Astrocyte of the spinal cord (primary cell): ENCODE measurements at regions not wholly inside any gene's neighbourhood (a gene's known extent, or its start where the extent isn't known, plus 50 kb on each side); places are given as distances from the start of the nearest gene placed in this dataset.

Source experiments
- DNase-seq: peaks from one replicate; pipeline ENCODE4 v3.0.0; 2011; ENCODE audit warnings: low read depth, low spot score
- H3K4me3 ChIP-seq: 2 replicates; pipeline ENCODE4 v1.5.1; 2011; ENCODE audit warnings: low read depth, mild to moderate bottlenecking, low read length, moderate library complexity
- CTCF ChIP-seq: IDR thresholded peaks from 2 replicates; pipeline ENCODE4 v1.5.1; 2012; ENCODE audit warnings: low read depth, mild to moderate bottlenecking, low read length, inconsistent platforms
- in situ Hi-C: cut with HindIII; loops from 2 replicates; pipeline ENCODE4 v1.10.0; 2017; ENCODE audit warnings: low sequenced_read_pairs

DNA sequence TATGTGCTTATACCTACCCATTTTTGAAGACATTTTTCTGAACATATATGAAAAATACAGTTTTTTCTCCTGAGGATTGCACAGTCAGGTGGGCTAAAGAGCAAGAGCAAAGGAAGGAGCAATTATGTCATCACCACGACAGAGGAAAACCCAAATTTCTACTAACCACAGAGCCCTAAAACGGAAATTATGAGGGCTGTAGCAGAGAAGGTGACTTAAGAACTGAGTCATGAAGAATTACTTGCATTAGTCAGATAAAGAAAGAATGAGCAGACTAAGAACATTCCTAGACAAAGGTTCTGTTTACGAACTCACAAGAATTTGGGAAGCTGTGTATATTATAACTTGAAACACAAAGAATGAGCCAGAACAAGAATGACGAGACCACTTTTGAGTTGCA is 974.4 kb downstream of the NXPH1 start:
- DNase-seq, result peak; percentile 75
- no peak overlapping the region for H3K4me3 ChIP-seq
- no peak for TF ChIP-seq CTCF
- in situ Hi-C loops, result no loop called here

DNA sequence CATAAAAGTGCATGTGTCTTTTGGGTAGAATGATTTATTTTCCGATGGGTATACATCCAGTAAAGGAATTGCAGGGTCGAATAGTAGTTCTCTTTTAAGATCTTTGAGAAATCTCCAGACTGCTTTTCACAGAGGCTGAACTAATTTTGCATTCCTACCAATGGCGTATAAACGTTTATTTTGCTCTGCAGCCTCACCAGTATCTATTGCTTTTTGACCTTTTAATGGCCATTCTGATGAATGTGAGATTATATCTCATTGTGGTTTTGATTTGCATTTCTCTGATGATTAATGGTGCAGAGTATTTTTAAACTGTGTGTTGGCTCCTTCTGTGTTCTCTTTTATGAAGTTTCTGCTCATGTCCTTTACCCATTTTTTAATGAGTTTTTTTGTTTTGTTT is 1020.1 kb downstream of the NXPH1 start:
- no peak overlapping the region for H3K4me3 ChIP-seq
- no peak for TF ChIP-seq CTCF
- in situ Hi-C loops, result no loop called here
- no peak for DNase-seq

DNA sequence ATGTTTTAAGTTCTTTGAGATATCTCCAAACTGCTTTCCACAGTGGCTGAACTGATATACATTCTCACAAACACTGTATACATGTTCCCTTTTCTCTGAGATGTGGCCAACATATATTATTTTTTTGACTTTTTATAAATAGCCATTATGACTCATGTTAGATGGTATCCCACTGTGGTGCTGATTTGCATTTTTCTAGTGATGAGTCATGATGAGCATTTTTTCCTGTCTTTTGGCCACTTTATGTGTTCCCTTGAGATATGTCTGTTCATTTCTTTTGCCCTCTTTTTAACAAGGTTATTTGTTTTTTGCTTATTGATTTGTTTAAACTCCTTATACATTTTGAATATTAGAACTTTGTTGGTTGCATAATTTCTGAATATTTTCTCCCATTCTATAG is 1055.1 kb downstream of the NXPH1 start:
- DNase-seq, result peak; percentile 90
- no peak for TF ChIP-seq CTCF
- H3K4me3 ChIP-seq, result no peak overlapping the region
- in situ Hi-C loops, result no loop called here

DNA sequence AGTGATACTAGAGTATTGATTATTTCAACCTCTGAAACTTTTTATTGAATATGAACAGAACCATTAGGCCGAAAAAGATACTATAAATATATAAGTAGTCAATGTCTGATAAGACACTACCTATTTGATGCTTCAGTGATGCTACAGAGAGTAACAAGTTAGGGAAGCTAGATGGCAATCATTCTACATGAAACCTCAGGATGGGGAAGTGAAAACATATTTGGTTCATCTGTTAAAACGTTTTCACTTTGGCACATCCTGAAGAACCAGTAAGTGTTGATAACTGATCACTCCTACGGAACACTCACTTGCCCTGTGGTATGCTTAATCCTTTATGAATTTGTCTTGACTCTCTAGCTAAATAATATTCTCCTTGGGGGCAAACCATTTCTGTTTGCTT is 1064.9 kb downstream of the NXPH1 start:
- H3K4me3 ChIP-seq, result no peak overlapping the region
- in situ Hi-C loops, result no loop called here
- no peak for DNase-seq
- no peak for TF ChIP-seq CTCF

DNA sequence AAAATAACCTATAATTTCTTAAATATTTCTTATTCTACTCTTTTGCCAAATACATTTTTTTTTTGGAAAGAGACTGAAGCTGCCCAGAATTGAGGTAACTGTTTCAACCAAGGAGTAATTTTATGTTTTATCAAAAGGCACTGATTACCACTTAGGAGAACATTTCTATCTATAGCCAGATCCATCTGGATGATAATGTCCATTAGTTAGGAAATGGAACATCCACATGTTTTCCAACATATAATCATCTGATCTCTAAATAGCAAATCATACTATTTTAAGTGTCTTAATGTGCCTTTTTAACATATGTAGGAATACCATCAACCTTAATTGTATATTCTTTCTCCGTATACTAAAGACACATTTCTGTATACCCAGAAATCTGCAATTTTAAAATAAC is 1068.9 kb downstream of the NXPH1 start:
- in situ Hi-C loops, result no loop called here
- H3K4me3 ChIP-seq, result no peak overlapping the region
- no peak for TF ChIP-seq CTCF
- no peak for DNase-seq

DNA sequence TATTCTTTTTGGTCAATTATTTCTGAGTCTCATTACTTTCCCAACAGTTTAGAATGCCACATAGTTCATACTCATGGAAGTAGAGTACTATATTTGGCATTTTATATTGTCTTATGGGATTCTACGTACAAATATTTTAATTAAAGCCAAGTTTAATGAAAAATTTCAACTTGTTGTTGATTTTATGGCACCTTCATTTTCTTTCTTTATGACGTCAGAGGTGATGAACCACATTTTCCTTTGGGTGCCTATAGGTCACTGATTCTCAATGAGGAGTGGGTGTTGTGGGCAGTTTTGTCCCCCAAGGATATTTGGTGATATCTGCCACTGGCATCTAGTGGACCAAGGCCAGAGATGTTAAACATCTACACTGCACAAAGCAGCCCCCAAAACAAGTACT is 1071.3 kb downstream of the NXPH1 start:
- no peak overlapping the region for H3K4me3 ChIP-seq
- no peak for DNase-seq
- TF ChIP-seq CTCF, result no peak
- in situ Hi-C loops, result no loop called here

DNA sequence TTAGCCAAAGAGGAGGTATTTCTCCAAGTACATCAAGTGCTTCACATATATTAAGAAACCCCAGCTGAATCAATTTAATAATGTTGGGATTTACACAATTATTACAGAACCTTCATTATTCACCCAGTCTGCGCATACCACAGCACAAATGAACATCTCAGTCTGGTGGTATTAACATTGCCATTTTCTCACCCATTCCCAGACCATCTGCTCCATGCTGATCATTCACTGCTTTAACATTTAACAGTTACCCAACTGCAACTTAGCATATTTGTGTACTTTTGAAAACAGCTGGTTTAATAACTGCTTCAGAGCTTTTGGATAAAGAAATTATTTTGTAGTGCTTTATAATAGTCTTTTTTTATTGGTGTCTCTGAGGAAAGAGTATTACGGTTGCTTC is 1072.1 kb downstream of the NXPH1 start:
- no peak for TF ChIP-seq CTCF
- no peak overlapping the region for H3K4me3 ChIP-seq
- in situ Hi-C loops, result no loop called here
- DNase-seq, result no peak
